HG02884 (cell line): ENCODE measurements at regions not wholly inside any gene's neighbourhood (a gene's known extent, or its start where the extent isn't known, plus 50 kb on each side); places are given as distances from the start of the nearest gene placed in this dataset.

Experiments
- ATAC-seq: cut with Tn5 transposase; IDR thresholded peaks from one replicate; pipeline ENCODE4 v1.9.1; 2021; ENCODE audit warnings: mild to moderate bottlenecking, moderate library complexity; ENCODE audit not compliant: unreplicated experiment

GRCh38 chr2:126824663-126825062 is 74.0 kb upstream of the TEX51 start:
- ATAC-seq = no peak

GRCh38 chr2:126825316-126825715 is 73.4 kb upstream of the TEX51 start:
- ATAC-seq = no peak

GRCh38 chr2:126826491-126826890 is 72.2 kb upstream of the TEX51 start:
- no peak for ATAC-seq

- ATAC-seq = no peak
These were observed 71.3 kb upstream of the TEX51 start for GRCh38 chr2:126827371-126827770.

GRCh38 chr2:126828051-126828450 is 70.6 kb upstream of the TEX51 start:
- no peak for ATAC-seq

GRCh38 chr2:126828491-126828890 is 70.2 kb upstream of the TEX51 start:
- no peak for ATAC-seq

GRCh38 chr2:126831234-126832005 is 67.3 kb upstream of the TEX51 start:
- ATAC-seq = no peak

- no peak for ATAC-seq
These were observed 66.7 kb upstream of the TEX51 start for GRCh38 chr2:126832014-126832413.

GRCh38 chr2:126832757-126833156 is 65.9 kb upstream of the TEX51 start:
- ATAC-seq = no peak

- no peak for ATAC-seq
These were observed 64.6 kb upstream of the TEX51 start for GRCh38 chr2:126834006-126834659.

- no peak for ATAC-seq
These were observed 63.4 kb upstream of the TEX51 start for GRCh38 chr2:126835261-126835660.

- ATAC-seq = no peak
These were observed 62.9 kb upstream of the TEX51 start for GRCh38 chr2:126835831-126836230.

- no peak for ATAC-seq
These were observed 61.7 kb upstream of the TEX51 start for GRCh38 chr2:126836761-126837679.

GRCh38 chr2:126837966-126838715 is 60.5 kb upstream of the TEX51 start:
- no peak for ATAC-seq

- ATAC-seq = no peak
These were observed 60.0 kb upstream of the TEX51 start for GRCh38 chr2:126838716-126838985.

- ATAC-seq = no peak
These were observed 58.9 kb upstream of the TEX51 start for GRCh38 chr2:126839796-126840195.

GRCh38 chr2:126843081-126843480 is 55.6 kb upstream of the TEX51 start:
- ATAC-seq = no peak

- no peak for ATAC-seq
These were observed 52.4 kb upstream of the TEX51 start for GRCh38 chr2:126846241-126846640.
